ENCODE measurements at regions not wholly inside any gene's neighbourhood (a gene's known extent, or its start where the extent isn't known, plus 50 kb on each side); places are given as distances from the start of the nearest gene placed in this dataset.
"Not testable (repeated sequence)": the region's sequence is repeated elsewhere in the genome, so short reads cannot be mapped to it uniquely, and the experiment has no call there.

- not testable (repeated sequence) for DNase-seq (ENCODE audit: extremely low read depth, low read depth); H3K4me3 ChIP-seq (replicated peaks; ENCODE audit: low read depth, low read length)
Measured at GRCh38 chr7:6882321-6882721, 56.2 kb upstream of the CCZ1B start.

DNA sequence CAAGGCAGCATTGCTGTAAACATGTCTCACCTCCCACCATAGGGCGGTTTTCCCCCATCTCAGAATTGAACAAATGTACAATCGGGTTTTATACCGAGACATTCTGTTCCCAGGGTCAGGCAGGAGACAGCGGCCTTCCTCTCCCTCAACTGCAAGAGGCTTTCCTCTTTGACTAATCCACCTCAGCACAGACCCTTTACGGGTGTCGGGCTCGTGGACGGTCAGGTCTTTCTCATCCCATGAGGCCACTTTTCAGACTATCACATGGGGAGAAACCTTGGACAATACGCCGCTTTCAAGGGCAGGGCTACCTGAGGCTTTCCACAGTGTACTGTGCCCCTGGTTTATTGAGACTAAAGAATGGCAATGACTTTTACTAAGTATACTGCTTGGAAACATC lies 57.7 kb upstream of the CCZ1B start:
- not testable (repeated sequence) for H3K4me3 ChIP-seq (replicated peaks; ENCODE audit: low read depth, low read length); DNase-seq (ENCODE audit: extremely low read depth, low read depth)

- H3K4me3 ChIP-seq (replicated peaks; ENCODE audit: low read depth, low read length) = no peak overlapping the region
- TF ChIP-seq, protein P1, sequence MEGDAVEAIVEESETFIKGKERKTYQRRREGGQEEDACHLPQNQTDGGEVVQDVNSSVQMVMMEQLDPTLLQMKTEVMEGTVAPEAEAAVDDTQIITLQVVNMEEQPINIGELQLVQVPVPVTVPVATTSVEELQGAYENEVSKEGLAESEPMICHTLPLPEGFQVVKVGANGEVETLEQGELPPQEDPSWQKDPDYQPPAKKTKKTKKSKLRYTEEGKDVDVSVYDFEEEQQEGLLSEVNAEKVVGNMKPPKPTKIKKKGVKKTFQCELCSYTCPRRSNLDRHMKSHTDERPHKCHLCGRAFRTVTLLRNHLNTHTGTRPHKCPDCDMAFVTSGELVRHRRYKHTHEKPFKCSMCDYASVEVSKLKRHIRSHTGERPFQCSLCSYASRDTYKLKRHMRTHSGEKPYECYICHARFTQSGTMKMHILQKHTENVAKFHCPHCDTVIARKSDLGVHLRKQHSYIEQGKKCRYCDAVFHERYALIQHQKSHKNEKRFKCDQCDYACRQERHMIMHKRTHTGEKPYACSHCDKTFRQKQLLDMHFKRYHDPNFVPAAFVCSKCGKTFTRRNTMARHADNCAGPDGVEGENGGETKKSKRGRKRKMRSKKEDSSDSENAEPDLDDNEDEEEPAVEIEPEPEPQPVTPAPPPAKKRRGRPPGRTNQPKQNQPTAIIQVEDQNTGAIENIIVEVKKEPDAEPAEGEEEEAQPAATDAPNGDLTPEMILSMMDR (IDR thresholded peaks at IDR 0.05; ENCODE audit: low read depth, low read length, missing control alignments) = no peak
- DNase-seq (ENCODE audit: extremely low read depth, low read depth) = no peak
Measured at GRCh38 chr7:6886198-6886597, 60.1 kb upstream of the CCZ1B start.

- H3K4me3 ChIP-seq (replicated peaks; ENCODE audit: low read depth, low read length) = not testable (repeated sequence)
Measured at GRCh38 chr7:6888267-6889045, 62.4 kb upstream of the CCZ1B start.

GRCh38 chr7:6889252-6889812 lies 63.3 kb upstream of the CCZ1B start:
- TF ChIP-seq, protein P1 (IDR thresholded peaks at IDR 0.05; ENCODE audit: low read depth, low read length, missing control alignments) = no peak

More at GRCh38 chr7:6888267-6889045, 62.4 kb upstream of the CCZ1B start:
- DNase-seq (ENCODE audit: extremely low read depth, low read depth) = not testable (repeated sequence)

GRCh38 chr7:6902097-6902518 lies 76.0 kb upstream of the CCZ1B start:
- not testable (repeated sequence) for H3K4me3 ChIP-seq (replicated peaks; ENCODE audit: low read depth, low read length); DNase-seq (ENCODE audit: extremely low read depth, low read depth)

More at GRCh38 chr7:6889252-6889812, 63.3 kb upstream of the CCZ1B start:
- DNase-seq (ENCODE audit: extremely low read depth, low read depth) = no peak
- H3K4me3 ChIP-seq (replicated peaks; ENCODE audit: low read depth, low read length) = no peak overlapping the region

DNA sequence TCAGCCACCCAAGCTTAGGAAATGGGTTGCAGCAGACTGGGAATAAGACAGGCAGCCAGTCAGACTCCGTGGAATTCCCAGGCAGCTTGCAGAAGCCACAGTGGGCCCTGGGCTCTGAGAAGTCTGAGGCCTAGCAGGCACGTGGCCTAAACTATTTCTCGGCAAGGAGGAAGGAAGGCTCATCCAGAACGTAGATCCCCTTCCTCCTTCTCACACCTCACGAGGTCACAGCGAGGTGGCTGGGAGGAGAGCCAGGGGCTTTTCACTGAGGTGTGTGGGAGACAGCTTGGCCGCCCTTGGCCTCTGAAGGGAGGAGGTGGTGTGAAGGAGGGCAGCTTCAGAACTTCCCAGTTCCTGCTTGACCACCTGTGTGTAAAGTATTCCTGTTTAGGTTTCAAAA lies 77.2 kb upstream of the CCZ1B start:
- not testable (repeated sequence) for DNase-seq (ENCODE audit: extremely low read depth, low read depth); H3K4me3 ChIP-seq (replicated peaks; ENCODE audit: low read depth, low read length)

- H3K4me3 ChIP-seq (replicated peaks; ENCODE audit: low read depth, low read length); DNase-seq (ENCODE audit: extremely low read depth, low read depth): not testable (repeated sequence)
Measured at GRCh38 chr7:6903792-6904191, 77.7 kb upstream of the CCZ1B start.

DNA sequence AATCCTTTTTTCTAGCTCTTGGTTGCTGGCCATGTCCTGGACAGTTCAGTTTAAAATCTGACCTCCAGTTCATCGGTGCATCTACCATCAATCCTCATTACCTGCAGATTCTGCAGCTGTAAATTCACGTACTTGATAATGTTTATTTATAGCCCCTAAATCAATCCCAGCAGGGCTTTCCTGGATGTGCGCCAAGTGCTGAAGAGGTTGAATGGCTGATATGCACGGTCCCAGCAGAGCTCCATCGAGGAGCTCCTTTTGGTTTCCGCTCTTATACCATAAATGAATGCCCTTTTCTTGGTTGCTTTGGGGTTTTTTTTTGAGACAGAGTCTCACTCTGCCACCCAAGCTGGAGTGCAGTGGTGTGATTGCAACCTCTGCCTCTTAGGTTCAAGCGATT lies 91.2 kb upstream of the CCZ1B start:
- H3K4me3 ChIP-seq (replicated peaks; ENCODE audit: low read depth, low read length) = no peak overlapping the region
- TF ChIP-seq, protein P1 (IDR thresholded peaks at IDR 0.05; ENCODE audit: low read depth, low read length, missing control alignments) = no peak
- DNase-seq (ENCODE audit: extremely low read depth, low read depth) = no peak

DNA sequence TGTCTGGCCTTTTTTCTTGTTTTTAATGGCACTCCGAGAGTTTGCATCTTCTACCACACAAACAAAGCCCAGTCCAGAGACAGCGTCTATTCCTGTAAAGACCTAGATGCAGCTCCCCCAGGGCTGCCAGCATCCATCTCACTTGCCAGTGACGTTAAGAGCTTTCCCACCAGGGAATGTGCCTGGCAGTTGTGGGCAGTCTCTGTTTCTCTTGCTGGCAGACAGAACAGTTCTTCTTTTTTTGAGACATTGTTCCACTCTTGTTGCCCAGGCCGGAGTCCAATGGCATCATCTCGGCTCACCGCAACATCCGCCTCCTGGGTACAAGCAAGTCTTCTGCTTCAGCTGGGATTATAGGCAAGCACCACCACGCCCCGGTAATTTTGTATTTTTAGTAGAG lies 93.1 kb upstream of the CCZ1B start:
- H3K4me3 ChIP-seq (replicated peaks; ENCODE audit: low read depth, low read length); DNase-seq (ENCODE audit: extremely low read depth, low read depth): not testable (repeated sequence)

- H3K4me3 ChIP-seq (replicated peaks; ENCODE audit: low read depth, low read length); DNase-seq (ENCODE audit: extremely low read depth, low read depth): not testable (repeated sequence)
Measured at GRCh38 chr7:6924523-6924922, 98.4 kb upstream of the CCZ1B start.

- H3K4me3 ChIP-seq (replicated peaks; ENCODE audit: low read depth, low read length); DNase-seq (ENCODE audit: extremely low read depth, low read depth): not testable (repeated sequence)
Measured at GRCh38 chr7:6926193-6927174, 100.4 kb upstream of the CCZ1B start.

GRCh38 chr7:6927643-6928042 lies 101.6 kb upstream of the CCZ1B start:
- DNase-seq (ENCODE audit: extremely low read depth, low read depth); H3K4me3 ChIP-seq (replicated peaks; ENCODE audit: low read depth, low read length): not testable (repeated sequence)

DNA sequence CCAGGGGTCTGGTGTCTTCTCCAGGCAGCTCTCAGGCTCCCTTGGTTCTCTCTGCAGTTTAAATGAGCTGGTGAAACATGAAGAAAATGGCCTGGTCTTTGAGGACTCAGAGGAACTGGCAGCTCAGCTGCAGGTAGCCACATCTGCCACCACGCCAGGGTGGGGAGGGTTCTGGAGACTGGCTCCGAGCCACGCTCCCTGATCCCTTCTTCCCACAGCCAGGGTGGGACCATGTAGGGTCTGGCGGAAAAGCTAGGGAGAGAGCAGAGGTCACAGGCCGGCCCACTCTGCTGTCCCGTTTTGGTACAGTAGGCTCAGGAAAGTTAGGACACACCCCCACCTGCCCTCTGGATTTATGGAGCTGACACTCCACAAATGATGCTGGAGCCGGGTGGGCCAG lies 103.5 kb upstream of the CCZ1B start:
- DNase-seq (ENCODE audit: extremely low read depth, low read depth); H3K4me3 ChIP-seq (replicated peaks; ENCODE audit: low read depth, low read length): not testable (repeated sequence)
